Breast epithelium (tissue), 3 donors: ENCODE measurements at regions not wholly inside any gene's neighbourhood (a gene's known extent, or its start where the extent isn't known, plus 50 kb on each side); places are given as distances from the start of the nearest gene placed in this dataset.

Experiments
- CTCF ChIP-seq, 3 donors: fragments of 450-650 bp; IDR thresholded peaks; one replicate each; pipeline ENCODE4 v1.5.1; 2016 to 2017; ENCODE audit warnings: antibody characterized with exemption in 3 of 3, mild to moderate bottlenecking in 3 of 3, moderate library complexity in 3 of 3
- POLR2A ChIP-seq: fragments of 450-650 bp; IDR thresholded peaks from one replicate; pipeline ENCODE4 v1.6.1; 2016; ENCODE audit warnings: antibody characterized with exemption, mild to moderate bottlenecking, moderate library complexity
- POLR2AphosphoS5 ChIP-seq, 3 donors: sonication (generic); formaldehyde crosslinking; IDR thresholded peaks; one replicate each; pipeline ENCODE4 v1.6.1; 2017; ENCODE audit warnings: antibody characterized with exemption in 3 of 3

GRCh38 chr6:137696765-137697164 lies 170.3 kb upstream of the TNFAIP3 start:
- TF ChIP-seq POLR2AphosphoS5 (IDR thresholded peaks at IDR 0.05) (no peak), CTCF (IDR thresholded peaks at IDR 0.05) (no peak), POLR2A (no peak)
